T47D (cell line): ENCODE measurements at regions not wholly inside any gene's neighbourhood (a gene's known extent, or its start where the extent isn't known, plus 50 kb on each side); places are given as distances from the start of the nearest gene placed in this dataset.
A peak's percentile ranks its signal among the peaks of the same experiment; 100 is the strongest.
"Not testable (repeated sequence)": the region's sequence is repeated elsewhere in the genome, so short reads cannot be mapped to it uniquely, and the experiment has no call there.

Experiments used
- DNase-seq, 2 experiments: peaks; one replicate each; pipeline versions ENCODE4 v3.0.0 to v3.0.0-alpha.2; 2011 to 2012; ENCODE audit warnings: low read depth in 1 of 2, low spot score in 1 of 2
- JUND ChIP-seq: IDR thresholded peaks from 2 replicates; pipeline ENCODE4 v1.6.1; 2012; ENCODE audit warnings: low read depth
- in situ Hi-C: cut with HindIII; loops from 2 replicates; pipeline ENCODE4 v1.10.0; 2016; ENCODE audit warnings: low sequenced_read_pairs, low pct_unique_long_range_greater_than_20kb

- in situ Hi-C loops, result no loop called here
- DNase-seq, result no peak
- TF ChIP-seq JUND, result no peak
Observed at GRCh38 chr14:105641075-105641937, 114.9 kb downstream of the TMEM121 start.

GRCh38 chr14:105641951-105642350 is 115.6 kb downstream of the TMEM121 start:
- in situ Hi-C loops, DNase-seq: not testable (repeated sequence)

GRCh38 chr14:105642486-105642885 is 116.1 kb downstream of the TMEM121 start:
- DNase-seq, in situ Hi-C loops: not testable (repeated sequence)

GRCh38 chr14:105643406-105644052 is 117.1 kb downstream of the TMEM121 start:
- DNase-seq, in situ Hi-C loops: not testable (repeated sequence)

- in situ Hi-C loops, DNase-seq: not testable (repeated sequence)
Observed at GRCh38 chr14:105644053-105644435, 117.7 kb downstream of the TMEM121 start.

GRCh38 chr14:105644457-105644856 is 118.1 kb downstream of the TMEM121 start:
- in situ Hi-C loops, result not testable (repeated sequence)

GRCh38 chr14:105644891-105645290 is 118.5 kb downstream of the TMEM121 start:
- in situ Hi-C loops, DNase-seq: not testable (repeated sequence)

More at GRCh38 chr14:105644457-105644856, 118.1 kb downstream of the TMEM121 start:
- not testable (repeated sequence) for DNase-seq

- in situ Hi-C loops, DNase-seq: not testable (repeated sequence)
Observed at GRCh38 chr14:105645389-105645788, 119.0 kb downstream of the TMEM121 start.

- no peak for DNase-seq
- no peak for TF ChIP-seq JUND
- in situ Hi-C loops, result no loop called here
Observed at GRCh38 chr14:105646175-105646574, 119.8 kb downstream of the TMEM121 start.

- DNase-seq, in situ Hi-C loops: not testable (repeated sequence)
Observed at GRCh38 chr14:105646711-105647281, 120.4 kb downstream of the TMEM121 start.

- in situ Hi-C loops, DNase-seq: not testable (repeated sequence)
Observed at GRCh38 chr14:105647426-105647783, 121.0 kb downstream of the TMEM121 start.

- in situ Hi-C loops, result no loop called here
- DNase-seq, result no peak
- TF ChIP-seq JUND, result no peak
Observed at GRCh38 chr14:105647784-105648608, 121.6 kb downstream of the TMEM121 start.

- in situ Hi-C loops, DNase-seq: not testable (repeated sequence)
Observed at GRCh38 chr14:105648609-105649535, 122.5 kb downstream of the TMEM121 start.

GRCh38 chr14:105652317-105652716 is 125.9 kb downstream of the TMEM121 start:
- DNase-seq, in situ Hi-C loops: not testable (repeated sequence)

GRCh38 chr14:105653921-105654320 is 127.5 kb downstream of the TMEM121 start:
- DNase-seq, in situ Hi-C loops: not testable (repeated sequence)

- in situ Hi-C loops, result not testable (repeated sequence)
- DNase-seq, result peak; percentile 0 to 40
Observed at GRCh38 chr14:105659255-105659654, 132.9 kb downstream of the TMEM121 start.
